GM19395 (cell line): ENCODE measurements at regions not wholly inside any gene's neighbourhood (a gene's known extent, or its start where the extent isn't known, plus 50 kb on each side); places are given as distances from the start of the nearest gene placed in this dataset.
"Not testable (repeated sequence)": the region's sequence is repeated elsewhere in the genome, so short reads cannot be mapped to it uniquely, and the experiment has no call there.

Experiments
- ATAC-seq: cut with Tn5 transposase; IDR thresholded peaks from one replicate; pipeline ENCODE4 v1.9.1; 2021; ENCODE audit warnings: mild to moderate bottlenecking, moderate library complexity; ENCODE audit not compliant: unreplicated experiment

DNA sequence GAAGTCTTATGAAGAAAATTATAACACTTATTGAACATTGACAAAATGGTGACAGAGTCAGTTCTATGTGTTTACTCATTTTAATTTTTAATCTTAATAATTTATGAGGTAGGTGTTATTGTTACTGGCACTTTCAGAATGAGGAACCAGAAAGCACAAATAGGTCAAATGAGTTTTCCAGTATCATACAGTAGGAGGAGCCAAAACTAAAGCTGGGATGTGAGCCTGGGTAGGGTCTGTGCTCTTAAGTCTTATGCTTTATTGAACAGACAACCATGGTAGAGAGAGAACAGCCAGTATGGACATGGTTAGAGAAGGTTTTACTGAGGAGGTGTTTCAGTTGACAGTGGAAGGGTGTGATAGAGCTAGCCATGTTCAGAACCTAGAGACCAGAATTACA, 775.7 kb downstream of the TMTC2 start:
- ATAC-seq = no peak

DNA sequence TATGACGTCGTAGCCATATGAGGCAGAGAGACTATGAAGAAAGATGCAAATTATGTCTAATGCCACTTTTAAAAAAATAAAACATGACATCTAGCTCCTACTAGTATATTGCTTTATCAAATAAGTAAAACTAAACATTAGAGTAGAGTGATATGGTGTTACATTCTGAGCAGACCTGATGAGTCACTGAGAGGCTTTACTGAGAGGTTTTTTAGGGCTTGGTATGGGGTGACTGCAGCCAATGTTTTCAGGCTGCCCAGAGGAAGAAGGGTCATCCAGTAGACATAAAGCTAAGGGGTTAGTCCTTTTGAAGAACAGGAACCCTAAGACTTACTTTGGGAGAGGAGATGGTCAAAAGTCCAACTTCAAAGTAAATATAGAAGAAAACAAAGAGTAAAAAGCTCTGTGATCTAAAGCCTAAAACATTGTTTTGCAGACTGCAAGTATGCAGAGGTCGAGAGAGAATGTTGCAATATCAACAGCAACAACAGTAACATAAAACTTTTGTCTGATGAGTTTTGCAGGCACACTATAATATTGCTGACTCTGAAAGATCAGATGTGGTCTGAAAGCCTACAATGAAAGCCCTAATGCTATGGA, 774.7 kb downstream of the TMTC2 start:
- no peak for ATAC-seq

DNA sequence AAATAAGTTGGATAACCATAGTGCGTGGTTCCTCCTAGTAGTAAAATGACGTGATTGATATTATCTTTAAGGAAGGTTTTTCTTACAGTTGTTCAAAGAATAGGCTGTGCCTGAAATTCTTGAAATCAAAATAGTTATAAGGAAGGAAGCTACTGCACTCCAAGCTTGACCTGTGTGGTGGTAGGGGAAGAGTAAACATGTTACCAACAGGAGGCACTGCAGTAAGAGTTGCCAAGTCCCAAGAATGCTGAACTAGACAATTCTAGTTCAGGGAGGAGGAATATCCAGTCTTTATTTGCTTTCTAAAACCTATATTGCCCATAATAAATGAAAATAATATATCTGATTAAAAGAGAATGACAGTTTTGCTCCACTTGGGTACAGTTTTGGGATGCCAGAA, 764.5 kb downstream of the TMTC2 start:
- ATAC-seq = no peak

DNA sequence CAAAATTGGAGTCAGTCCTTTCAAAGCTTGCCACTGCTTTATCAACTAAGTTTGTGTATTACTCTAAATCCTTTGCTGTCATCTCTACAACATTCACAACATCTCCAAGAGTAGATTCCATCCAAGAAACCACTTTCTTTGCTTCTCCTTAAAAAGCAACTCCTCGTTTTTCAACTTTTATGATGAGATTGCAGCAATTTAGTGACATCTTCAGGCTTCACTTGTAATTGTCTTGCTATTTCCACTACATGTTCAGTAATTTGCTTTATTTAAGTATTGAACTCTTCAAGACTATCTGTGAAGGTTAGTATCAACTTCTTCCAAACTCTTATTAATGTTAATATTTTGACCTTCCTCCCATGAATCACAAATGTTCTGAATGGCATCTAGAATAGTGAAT, 747.9 kb downstream of the TMTC2 start:
- ATAC-seq = no peak

DNA sequence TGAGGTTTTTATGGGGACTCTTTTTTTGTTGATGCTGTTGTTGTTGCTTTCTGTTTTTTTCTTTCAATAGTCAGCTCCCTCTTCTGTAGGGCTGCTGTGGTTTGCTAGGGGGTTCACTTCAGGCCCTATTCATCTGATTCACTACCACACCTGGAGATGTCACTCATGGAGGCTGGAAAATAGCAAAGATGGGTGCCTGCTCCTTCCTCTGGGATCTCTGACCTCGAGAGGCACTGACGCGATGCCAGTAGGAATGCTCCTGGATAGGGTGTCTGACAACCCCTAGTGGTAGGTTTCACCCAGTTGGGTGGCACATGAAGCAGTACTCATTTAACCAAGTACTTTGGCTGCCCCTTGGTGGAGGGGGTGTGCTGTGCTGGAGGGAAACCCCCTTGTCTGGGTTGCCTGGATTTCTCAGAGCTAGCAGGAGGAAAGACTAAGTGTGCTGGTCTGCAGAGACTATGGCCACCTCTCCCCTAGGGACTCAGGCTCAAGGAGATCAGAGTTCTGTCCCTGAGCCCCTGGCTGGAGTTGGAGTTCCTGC, 745.5 kb downstream of the TMTC2 start:
- no peak for ATAC-seq

DNA sequence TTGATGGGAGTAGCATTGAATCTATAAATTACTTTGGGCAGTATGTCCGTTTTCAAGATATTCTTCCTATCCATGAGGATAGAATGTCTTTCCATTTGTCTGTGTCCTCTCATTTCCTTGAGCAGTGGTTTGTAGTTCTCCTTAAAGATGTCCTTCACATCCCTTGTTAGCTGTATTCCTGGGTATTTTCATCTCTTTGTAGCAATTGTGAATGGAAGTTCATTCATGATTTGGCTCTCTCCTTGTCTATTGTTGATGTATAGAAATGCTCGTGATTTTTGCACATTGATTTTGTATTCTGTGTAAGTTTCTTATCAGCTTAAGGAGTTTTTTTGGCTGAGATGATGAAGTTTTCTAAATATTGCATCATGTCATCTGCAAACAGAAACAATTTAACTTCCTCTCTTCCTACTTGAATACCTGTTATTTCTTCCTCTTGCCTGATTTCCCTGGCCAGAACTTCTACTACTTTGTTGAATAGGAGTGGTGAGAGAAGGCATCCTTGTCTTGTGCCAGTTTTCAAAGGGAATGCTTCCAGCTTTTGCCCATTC, 741.0 kb downstream of the TMTC2 start:
- ATAC-seq = not testable (repeated sequence)

DNA sequence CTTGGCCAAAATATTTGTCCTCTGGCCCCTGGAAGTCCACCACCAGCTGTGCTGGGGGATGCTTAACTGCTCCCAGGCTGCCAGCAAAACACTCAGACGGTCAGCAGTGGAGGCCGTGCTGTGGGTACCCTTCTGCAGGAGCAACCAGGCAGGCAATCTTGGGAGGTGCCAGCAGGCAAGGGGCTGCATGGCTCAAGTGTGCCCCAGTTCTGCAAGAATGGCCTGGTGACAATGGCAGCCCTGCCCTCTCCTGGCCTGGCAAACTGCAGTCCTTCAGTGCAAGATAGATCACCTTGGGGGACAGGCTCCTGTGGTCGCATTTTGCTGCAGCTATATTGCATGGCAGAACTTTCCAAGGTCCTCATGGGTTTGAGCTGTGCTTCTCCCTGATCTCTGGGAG, 728.3 kb downstream of the TMTC2 start:
- no peak for ATAC-seq

DNA sequence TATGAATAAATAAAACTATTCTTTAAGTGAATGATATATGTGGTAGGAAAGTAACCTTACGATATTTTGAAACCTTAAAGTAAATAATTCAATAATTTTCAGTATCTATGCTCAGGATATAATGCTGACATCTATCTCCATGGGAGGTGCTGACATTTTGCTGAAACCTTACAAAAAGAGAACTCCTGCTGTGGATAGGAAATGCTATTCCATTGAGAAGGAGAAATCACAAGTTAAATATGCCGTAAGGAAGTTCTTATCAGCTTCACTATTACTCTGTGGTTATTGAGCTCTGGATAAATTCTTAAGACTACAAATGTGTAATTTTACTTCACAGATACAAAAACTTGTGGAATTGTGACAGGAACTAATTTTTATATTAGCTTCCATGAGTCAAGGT, 722.1 kb downstream of the TMTC2 start:
- ATAC-seq = no peak

DNA sequence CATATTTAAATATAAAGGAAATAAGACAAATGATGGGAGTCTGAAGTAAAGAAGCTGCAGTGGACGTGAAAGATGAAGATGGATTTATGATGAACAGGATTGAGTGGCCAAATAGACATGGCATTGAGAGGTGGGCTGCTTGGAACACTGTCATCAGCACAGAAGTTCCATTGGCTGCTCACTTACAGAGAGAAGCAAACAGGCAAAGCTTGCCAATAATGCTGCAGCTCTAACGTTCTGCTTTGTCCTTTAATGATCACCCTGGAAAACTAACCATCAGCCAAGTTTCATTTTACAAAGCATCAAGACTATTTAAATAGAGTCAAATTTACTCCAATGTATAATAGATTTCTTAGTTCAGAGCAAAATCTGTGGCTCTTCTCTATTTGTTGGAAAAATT, 721.4 kb downstream of the TMTC2 start:
- ATAC-seq = no peak

DNA sequence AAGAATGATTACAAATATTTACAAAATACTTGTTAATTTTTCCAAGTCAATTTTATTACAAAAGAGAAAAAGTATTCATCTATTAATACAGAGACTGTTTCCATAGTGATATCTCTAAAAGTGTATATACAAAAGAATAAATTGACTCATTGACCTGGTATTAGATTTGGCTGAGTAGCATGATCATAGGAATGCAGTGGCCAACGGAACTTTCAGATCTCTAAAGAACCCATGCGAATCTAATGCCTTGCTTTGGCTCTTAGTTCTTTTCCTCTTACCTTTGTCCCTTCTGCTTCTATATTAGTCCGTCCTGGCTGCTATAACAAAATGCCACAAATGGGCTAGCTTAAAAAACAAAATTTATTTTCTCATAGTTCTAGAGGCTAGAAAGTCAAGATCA, 717.8 kb downstream of the TMTC2 start:
- ATAC-seq = no peak

DNA sequence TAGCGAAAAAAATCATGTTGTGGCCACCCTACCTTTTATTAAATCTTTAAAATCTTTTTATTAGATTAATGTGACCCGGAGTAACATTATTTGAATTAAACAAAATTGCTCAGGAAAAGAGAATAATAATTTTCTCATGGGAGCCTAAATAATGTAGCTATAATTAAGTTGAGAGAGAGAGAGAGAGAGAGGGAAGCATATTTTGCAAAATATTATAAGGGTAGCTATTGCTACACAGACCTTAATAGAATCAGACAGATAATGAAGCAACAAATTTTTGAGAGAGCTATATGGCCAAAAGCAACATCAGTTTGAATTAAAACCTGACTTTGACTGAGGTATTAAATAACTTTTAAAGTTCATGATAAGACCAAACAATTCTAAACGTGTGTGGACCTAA, 703.5 kb downstream of the TMTC2 start:
- no peak for ATAC-seq

DNA sequence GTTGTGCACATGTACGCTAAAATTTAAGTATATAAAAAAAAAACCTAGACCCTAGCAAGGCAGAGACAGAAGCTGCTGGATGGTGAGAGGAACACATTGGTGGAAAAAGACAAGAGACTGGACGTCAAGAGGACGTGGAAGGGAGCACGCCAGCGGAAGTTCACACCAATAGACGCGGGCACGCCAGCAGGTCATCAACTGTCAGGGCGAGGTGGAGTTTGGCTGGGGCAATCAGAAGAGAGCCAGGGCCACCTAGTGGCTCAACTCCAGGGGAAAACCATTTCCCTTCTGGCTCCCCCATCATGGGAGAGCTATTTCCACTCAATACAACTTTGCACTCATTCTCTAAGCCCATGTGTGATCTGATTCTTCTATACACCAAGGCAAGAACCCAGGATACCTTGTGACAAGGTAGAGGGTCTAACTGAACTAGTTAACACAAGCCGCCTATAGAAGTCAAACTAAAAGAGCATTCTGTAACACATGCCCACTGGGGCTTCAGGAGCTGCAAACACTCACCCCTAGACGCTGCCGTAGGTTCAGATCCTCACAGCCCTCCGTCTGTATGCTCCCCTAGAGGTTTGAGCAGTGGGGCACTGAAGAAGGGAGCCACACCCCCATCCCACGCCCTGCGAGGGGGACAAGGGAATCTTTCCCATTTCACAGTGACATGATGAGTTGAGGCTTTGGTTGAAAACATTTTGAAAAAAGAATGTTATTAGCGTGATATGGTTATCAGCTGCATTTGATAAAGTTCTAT, 702.7 kb downstream of the TMTC2 start:
- ATAC-seq = no peak

DNA sequence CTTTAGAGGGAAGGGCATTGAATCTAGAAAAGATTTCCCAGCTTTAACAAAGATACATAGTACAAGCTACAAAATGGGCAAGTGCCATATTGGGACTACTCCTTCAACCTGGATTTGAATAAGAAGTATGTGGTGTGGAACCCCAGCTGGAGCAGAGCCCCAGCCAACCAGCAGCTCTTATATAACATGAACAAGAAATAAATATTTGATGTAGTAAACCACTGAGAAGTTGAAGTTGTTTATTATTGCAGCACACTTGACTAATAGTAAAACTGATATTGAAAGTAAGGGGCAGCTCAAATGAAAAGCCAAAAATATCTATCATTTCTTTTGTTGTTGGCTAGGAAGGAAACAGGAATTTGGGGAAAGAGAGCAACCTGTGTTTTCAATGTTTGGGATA, 701.8 kb downstream of the TMTC2 start:
- no peak for ATAC-seq

DNA sequence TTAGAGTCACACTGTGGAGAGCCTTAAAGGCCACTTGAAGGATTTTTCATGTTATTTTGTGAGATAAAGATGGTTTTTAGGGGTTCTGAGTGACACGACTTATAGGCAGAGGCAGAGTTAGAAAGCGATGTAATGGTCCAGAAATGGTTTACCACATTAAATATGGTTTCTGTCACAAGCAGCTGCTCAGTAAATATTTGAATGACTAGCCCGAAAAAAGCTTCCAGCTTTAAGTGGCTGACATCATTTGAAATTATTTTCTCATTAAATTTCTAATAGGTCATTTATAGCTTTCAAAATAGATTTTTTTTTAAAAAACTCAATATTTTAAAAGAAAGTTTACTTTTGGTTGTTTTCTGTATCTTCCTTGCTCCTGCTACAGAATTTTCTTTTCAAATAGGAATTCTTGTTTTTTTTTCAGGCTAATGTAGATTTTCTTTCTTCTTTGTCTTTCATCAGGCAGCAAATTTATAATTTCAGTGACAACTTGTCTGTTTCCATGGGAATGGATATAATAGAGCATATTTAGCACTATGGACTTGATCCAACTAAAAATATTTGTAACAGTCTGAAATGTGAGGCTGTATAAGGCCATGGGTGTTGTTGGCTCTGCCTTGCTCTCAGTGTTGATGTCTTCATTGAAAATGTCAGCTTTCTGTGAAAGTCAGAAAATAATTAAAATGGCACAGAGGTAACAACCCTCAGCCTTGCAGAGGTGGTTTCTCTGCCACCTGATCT, 700.0 kb downstream of the TMTC2 start:
- ATAC-seq = no peak

DNA sequence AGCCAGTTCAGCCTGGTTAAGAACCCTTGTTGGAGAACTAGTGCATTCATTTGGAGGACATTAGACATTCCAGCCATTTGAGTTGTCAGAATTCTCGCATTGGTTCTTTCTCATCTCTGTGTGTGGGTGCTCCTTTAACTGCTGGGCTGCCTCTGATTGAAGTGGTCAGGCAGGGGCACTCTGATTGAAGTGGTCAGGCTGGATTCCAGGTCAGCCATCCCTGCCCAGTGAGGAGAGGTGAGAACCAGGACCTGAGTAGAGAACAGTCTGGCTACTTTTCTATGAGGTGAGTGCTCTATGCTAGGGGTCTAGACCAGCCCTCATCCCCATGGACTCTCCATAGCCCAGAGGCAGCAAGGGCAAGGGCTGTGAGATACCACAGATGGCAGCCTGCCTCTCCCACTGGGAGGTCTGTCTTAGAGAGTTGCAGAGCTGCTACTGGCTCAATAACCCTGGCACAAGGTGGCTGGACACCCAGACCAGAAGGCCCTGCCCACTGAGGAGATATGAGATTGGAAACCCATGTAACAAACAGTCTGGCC, 691.6 kb downstream of the TMTC2 start:
- no peak for ATAC-seq

DNA sequence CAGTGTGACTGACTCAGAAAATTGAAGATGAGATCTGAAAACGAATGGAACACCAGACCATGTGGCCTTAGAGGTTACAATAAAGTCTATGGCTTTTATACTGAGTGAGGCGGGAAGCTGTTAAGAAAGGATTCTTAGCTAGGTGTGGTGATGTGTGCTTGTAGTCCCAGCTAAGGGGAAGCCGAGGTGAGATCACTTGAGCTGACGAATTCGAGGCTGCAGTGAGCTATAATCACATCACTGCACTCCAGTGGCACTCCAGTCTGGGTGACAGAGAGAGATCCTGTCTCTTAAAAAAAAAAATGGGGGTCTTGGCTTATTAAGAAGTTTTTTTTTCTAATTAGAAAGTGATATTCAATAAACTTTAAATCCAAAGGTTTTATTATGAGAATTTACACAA, 678.6 kb downstream of the TMTC2 start:
- no peak for ATAC-seq

DNA sequence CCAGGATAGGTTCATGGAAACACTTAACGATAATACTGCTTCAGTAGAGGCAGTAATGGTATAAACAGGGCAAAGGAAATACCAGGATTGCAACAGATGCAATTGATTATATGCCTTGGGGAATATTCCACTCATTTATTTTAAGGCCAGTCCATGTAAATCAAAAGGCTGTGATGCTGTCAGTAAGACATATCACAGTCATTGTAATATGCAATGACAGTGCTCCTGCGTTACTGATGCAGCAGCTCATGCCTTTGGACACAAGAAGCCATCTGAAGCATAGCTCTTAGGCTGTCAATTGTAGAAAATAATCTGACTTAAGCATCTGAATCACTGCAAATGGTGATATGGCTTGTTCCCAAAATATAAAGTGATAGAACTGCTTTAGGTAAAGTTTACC, 674.8 kb downstream of the TMTC2 start:
- no peak for ATAC-seq

DNA sequence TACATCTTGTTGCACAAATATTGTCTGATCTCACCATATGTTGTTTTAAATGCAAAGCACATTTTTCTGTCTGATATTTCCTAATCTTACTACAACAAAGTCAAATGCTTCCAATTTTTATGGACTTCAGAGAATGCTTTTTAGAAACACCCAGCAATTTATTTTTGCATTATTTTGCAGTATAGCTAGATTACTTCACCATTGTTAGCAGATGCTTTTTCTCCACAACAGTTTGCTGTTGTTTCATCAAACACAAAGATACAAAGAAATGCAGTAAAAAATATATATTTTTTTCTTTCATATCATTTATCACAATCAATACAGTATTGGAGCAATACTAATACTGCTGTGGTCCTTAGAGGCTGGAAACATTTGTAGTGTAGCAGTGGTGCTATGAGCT, 674.4 kb downstream of the TMTC2 start:
- no peak for ATAC-seq

DNA sequence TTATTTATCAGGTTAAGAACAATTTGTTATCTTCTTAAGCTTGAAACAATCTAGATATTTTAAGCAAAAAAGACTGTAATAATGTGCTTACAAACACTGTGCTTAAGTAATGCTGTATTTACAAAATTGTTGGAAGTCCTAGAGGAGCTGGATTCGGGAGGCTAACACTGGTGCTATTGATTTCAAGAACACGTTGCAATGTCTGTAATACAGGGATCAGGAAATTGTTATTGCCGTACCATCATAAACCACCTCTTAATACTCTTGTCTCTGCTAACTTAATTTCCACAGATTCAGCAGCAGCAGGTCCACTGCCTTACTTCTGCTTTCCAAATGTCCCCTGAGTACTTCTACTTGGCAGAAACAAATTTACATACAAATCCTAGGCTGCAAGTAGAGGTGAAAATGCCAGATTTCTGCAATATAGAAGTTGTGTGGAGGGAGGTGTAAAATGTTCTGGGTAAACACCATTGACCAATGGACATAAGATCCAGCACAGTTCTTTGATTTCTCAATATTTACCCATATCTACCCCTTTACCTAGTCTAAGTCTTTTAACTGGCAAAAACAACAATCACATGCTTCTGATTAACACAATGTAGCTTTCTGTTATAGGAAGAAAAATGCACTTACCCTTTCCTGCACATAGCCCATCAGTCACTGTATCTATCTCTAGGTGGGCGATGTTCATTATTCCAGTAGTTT, 663.4 kb downstream of the TMTC2 start:
- no peak for ATAC-seq

DNA sequence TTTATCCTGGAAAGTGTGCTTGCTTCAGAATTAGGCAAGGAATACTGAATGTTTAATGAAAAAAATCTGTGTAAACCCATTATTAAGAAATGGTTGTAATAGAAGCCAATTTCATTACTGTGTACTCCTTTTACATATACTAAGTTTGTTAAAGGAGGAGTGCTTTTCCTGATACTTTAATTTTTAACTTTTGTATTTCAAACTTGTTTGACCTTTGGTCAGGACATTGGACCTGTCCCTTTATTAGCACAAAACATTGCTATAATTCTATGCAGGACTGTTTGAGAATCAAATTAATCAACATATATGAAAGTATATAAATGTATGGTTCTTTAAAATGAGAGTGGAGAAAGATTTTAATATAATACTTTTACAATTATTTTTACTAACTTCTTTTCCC, 659.6 kb downstream of the TMTC2 start:
- no peak for ATAC-seq

DNA sequence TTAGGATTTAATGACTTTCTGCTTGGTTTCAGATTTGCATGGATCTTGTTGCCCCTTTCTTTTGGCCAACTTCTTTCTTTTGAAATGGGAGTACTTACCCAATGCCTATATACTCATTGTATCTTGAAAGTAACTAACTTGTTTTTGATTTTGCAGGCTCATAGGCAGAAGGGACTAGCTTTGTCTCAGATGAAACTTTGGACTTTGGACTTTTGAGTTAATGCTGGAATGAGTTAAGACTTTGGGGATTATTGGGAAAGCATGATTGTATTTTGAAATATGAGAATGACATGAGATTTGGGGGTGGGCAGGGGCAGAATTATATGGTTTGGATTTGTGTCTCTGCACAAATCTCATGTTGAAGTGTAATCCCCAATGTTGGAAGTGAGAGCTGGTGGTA, 657.1 kb downstream of the TMTC2 start:
- no peak for ATAC-seq
